ENCODE measurements at regions not wholly inside any gene's neighbourhood (a gene's known extent, or its start where the extent isn't known, plus 50 kb on each side); places are given as distances from the start of the nearest gene placed in this dataset.

- TF ChIP-seq POLR2AphosphoS5 (IDR thresholded peaks at IDR 0.05; ENCODE audit: borderline replicate concordance, low read depth, low read length), result no peak
- no peak for TF ChIP-seq EZH2 (IDR thresholded peaks at IDR 0.05)
- no peak for TF ChIP-seq FOXP2 (optimal IDR thresholded peaks at IDR 0.05; ENCODE audit: control extremely low read depth, extremely low read length, insufficient read depth)
Measured at GRCh38 chr12:88895634-88896033, 315.4 kb upstream of the KITLG start.

Data from SK-N-MC (cell line).